Osteocyte (in vitro differentiated cells): ENCODE measurements at regions not wholly inside any gene's neighbourhood (a gene's known extent, or its start where the extent isn't known, plus 50 kb on each side); places are given as distances from the start of the nearest gene placed in this dataset.

ENCODE experiments used
- DNase-seq: peaks from one replicate; pipeline ENCODE4 v3.0.0; 2021; ENCODE audit warnings: mixed read lengths; ENCODE audit not compliant: unreplicated experiment; ENCODE audit errors: extremely low spot score
- H3K27ac Mint-ChIP-seq: one replicate; pipeline ENCODE4 v1.8.0; 2021; ENCODE audit warnings: mild to moderate bottlenecking, mixed read lengths; ENCODE audit not compliant: unreplicated experiment
- H3K27me3 Mint-ChIP-seq: one replicate; pipeline ENCODE4 v1.8.0; 2021; ENCODE audit warnings: mixed read lengths; ENCODE audit not compliant: unreplicated experiment
- H3K36me3 Mint-ChIP-seq: one replicate; pipeline ENCODE4 v1.8.0; 2021; ENCODE audit warnings: mixed read lengths; ENCODE audit not compliant: unreplicated experiment
- H3K4me1 Mint-ChIP-seq: one replicate; pipeline ENCODE4 v1.8.0; 2021; ENCODE audit warnings: mixed read lengths; ENCODE audit not compliant: unreplicated experiment
- H3K4me3 Mint-ChIP-seq: one replicate; pipeline ENCODE4 v1.8.0; 2021; ENCODE audit warnings: mild to moderate bottlenecking, moderate library complexity, mixed read lengths; ENCODE audit not compliant: unreplicated experiment
- H3K9me3 Mint-ChIP-seq: one replicate; pipeline ENCODE4 v1.8.0; 2021; ENCODE audit warnings: mixed read lengths; ENCODE audit not compliant: unreplicated experiment
- CTCF ChIP-seq: fragments of 200-600 bp; sonication (generic); IDR thresholded peaks from 2 replicates; pipeline ENCODE4 v1.5.0; 2021; ENCODE audit warnings: antibody characterized with exemption, mild to moderate bottlenecking, moderate library complexity

GRCh38 chr13:104309431-104309830 lies 1243.2 kb upstream of the SLC10A2 start:
- no peak overlapping the region for H3K27ac Mint-ChIP-seq
- H3K27me3 Mint-ChIP-seq, result no peaks in the 10 kb centered on the region
- no peak for DNase-seq
- no peaks in the 10 kb centered on the region for H3K36me3 Mint-ChIP-seq
- no peak overlapping the region for H3K4me3 Mint-ChIP-seq
- no peak for TF ChIP-seq CTCF
- H3K4me1 Mint-ChIP-seq, result peaks cover 2% of the 10 kb centered on the region
- no peaks in the 10 kb centered on the region for H3K9me3 Mint-ChIP-seq

- TF ChIP-seq CTCF, result no peak
- no peaks in the 10 kb centered on the region for H3K9me3 Mint-ChIP-seq
- no peaks in the 10 kb centered on the region for H3K27me3 Mint-ChIP-seq
- H3K36me3 Mint-ChIP-seq, result no peaks in the 10 kb centered on the region
- no peaks in the 10 kb centered on the region for H3K4me1 Mint-ChIP-seq
- no peak overlapping the region for H3K27ac Mint-ChIP-seq
- H3K4me3 Mint-ChIP-seq, result no peak overlapping the region
- DNase-seq, result no peak
These were observed 1235.2 kb upstream of the SLC10A2 start for GRCh38 chr13:104301171-104301975.

GRCh38 chr13:104297075-104297474 lies 1230.9 kb upstream of the SLC10A2 start:
- no peaks in the 10 kb centered on the region for H3K4me1 Mint-ChIP-seq
- no peak for TF ChIP-seq CTCF
- no peaks in the 10 kb centered on the region for H3K36me3 Mint-ChIP-seq
- no peaks in the 10 kb centered on the region for H3K27me3 Mint-ChIP-seq
- H3K4me3 Mint-ChIP-seq, result no peak overlapping the region
- H3K27ac Mint-ChIP-seq, result no peak overlapping the region
- no peak for DNase-seq
- no peaks in the 10 kb centered on the region for H3K9me3 Mint-ChIP-seq

- Mint-ChIP-seq H3K36me3 (no peaks in the 10 kb centered on the region), H3K4me3 (no peak overlapping the region), H3K4me1 (no peaks in the 10 kb centered on the region), H3K27me3 (no peaks in the 10 kb centered on the region), H3K27ac (no peak overlapping the region), H3K9me3 (no peaks in the 10 kb centered on the region)
- no peak for TF ChIP-seq CTCF
- no peak for DNase-seq
These were observed 1230.1 kb upstream of the SLC10A2 start for GRCh38 chr13:104296286-104296685.

- Mint-ChIP-seq H3K27me3 (no peaks in the 10 kb centered on the region), H3K9me3 (no peaks in the 10 kb centered on the region), H3K36me3 (no peaks in the 10 kb centered on the region), H3K4me3 (no peak overlapping the region), H3K27ac (no peak overlapping the region), H3K4me1 (no peaks in the 10 kb centered on the region)
- TF ChIP-seq CTCF, result no peak
- DNase-seq, result no peak
These were observed 1229.3 kb upstream of the SLC10A2 start for GRCh38 chr13:104295537-104295936.
